MCF 10A (cell line): ENCODE measurements at regions not wholly inside any gene's neighbourhood (a gene's known extent, or its start where the extent isn't known, plus 50 kb on each side); places are given as distances from the start of the nearest gene placed in this dataset.

Experiments
- BruUV-seq: library from RNA; stranded (reverse); fragments of 400-500 nt; replicated peaks from 2 replicates; lab custom pipeline; 2021; lab: Mats Ljungman, UMichigan
- CTCF ChIA-PET: fragments of 300-600 bp; sonication (Branson Sonifier 250); formaldehyde crosslinking; extraction: SDS; loops from one replicate; lab custom pipeline; 2021; ENCODE audit warnings: antibody characterized with exemption, inconsistent platforms; lab: Yijun Ruan, JAX
- POLR2A ChIA-PET: fragments of 300-600, 350-650 bp; sonication (Branson Sonifier 250); formaldehyde crosslinking; extraction: SDS; loops from one replicate; lab custom pipeline; 2020; ENCODE audit warnings: antibody characterized with exemption, inconsistent platforms; lab: Yijun Ruan, JAX
- DNase-seq: peaks from one replicate; pipeline ENCODE4 v3.0.0-alpha.2; 2018; ENCODE audit not compliant: unreplicated experiment
- H3K27ac Mint-ChIP-seq: one replicate; pipeline ENCODE4 v1.8.0; 2022; ENCODE audit warnings: mild to moderate bottlenecking, low read depth, mixed read lengths; ENCODE audit not compliant: unreplicated experiment
- H3K27me3 Mint-ChIP-seq: one replicate; pipeline ENCODE4 v1.8.0; 2022; ENCODE audit warnings: mixed read lengths; ENCODE audit not compliant: insufficient read depth, unreplicated experiment
- H3K36me3 Mint-ChIP-seq: one replicate; pipeline ENCODE4 v1.8.0; 2022; ENCODE audit warnings: mild to moderate bottlenecking, moderate library complexity, mixed read lengths; ENCODE audit not compliant: insufficient read depth, unreplicated experiment
- H3K4me1 Mint-ChIP-seq: one replicate; pipeline ENCODE4 v1.8.0; 2022; ENCODE audit warnings: mixed read lengths; ENCODE audit not compliant: insufficient read depth, unreplicated experiment
- H3K4me3 Mint-ChIP-seq: one replicate; pipeline ENCODE4 v1.8.0; 2022; ENCODE audit warnings: mild to moderate bottlenecking, moderate library complexity, mixed read lengths; ENCODE audit not compliant: unreplicated experiment
- H3K9me3 Mint-ChIP-seq: one replicate; pipeline ENCODE4 v1.8.0; 2022; ENCODE audit warnings: mixed read lengths; ENCODE audit not compliant: unreplicated experiment
- intact Hi-C: fragments of 100-400 bp; cut with micrococcal nuclease; formaldehyde crosslinking; loops from 2 replicates; pipeline ENCODE4 v1.14.1; 2022
- TF ChIP-seq, protein P1 (sequence below): fragments of 200-600 bp; IDR thresholded peaks from one replicate; pipeline ENCODE4 v1.8.0; 2022; ENCODE audit warnings: antibody characterized with exemption, mild to moderate bottlenecking; ENCODE audit not compliant: unreplicated experiment

DNA sequence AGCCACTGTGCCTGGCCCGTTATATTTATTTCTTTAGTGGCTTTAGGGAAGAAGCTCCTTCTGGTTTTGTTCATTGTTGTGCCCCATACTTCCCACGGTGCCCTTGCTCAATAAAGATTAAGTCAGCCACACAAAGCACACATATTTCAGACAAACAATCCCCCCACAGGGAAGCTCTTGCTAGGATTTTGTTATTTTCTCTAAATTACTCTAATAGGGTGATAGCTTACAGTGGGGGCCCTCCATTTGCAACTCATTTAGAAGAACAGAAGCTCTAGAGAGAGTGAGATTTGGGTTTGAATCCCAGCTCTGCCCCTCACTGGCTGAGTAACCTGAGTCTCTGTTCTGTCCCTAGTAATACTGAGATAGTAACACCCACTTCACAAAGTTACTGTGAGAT is 499.9 kb downstream of the GRIN2A start:
- no peak overlapping the region for H3K27ac Mint-ChIP-seq
- peaks cover 30% of the 10 kb centered on the region for H3K9me3 Mint-ChIP-seq
- H3K36me3 Mint-ChIP-seq = no peaks in the 10 kb centered on the region
- TF ChIP-seq, protein P1, sequence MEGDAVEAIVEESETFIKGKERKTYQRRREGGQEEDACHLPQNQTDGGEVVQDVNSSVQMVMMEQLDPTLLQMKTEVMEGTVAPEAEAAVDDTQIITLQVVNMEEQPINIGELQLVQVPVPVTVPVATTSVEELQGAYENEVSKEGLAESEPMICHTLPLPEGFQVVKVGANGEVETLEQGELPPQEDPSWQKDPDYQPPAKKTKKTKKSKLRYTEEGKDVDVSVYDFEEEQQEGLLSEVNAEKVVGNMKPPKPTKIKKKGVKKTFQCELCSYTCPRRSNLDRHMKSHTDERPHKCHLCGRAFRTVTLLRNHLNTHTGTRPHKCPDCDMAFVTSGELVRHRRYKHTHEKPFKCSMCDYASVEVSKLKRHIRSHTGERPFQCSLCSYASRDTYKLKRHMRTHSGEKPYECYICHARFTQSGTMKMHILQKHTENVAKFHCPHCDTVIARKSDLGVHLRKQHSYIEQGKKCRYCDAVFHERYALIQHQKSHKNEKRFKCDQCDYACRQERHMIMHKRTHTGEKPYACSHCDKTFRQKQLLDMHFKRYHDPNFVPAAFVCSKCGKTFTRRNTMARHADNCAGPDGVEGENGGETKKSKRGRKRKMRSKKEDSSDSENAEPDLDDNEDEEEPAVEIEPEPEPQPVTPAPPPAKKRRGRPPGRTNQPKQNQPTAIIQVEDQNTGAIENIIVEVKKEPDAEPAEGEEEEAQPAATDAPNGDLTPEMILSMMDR = no peak
- intact Hi-C loops = no loop called here
- ChIA-PET POLR2A (no interaction called here), CTCF (no interaction called here)
- H3K27me3 Mint-ChIP-seq = no peaks in the 10 kb centered on the region
- H3K4me3 Mint-ChIP-seq = no peak overlapping the region
- no peak for DNase-seq
- H3K4me1 Mint-ChIP-seq = no peaks in the 10 kb centered on the region
- BruUV-seq = no TSS peak

GRCh38 chr16:9683677-9684076 is 498.6 kb downstream of the GRIN2A start:
- H3K4me3 Mint-ChIP-seq = no peak overlapping the region
- no peaks in the 10 kb centered on the region for H3K36me3 Mint-ChIP-seq
- TF ChIP-seq, protein P1 = no peak
- no peaks in the 10 kb centered on the region for H3K4me1 Mint-ChIP-seq
- H3K27ac Mint-ChIP-seq = no peak overlapping the region
- peaks cover 41% of the 10 kb centered on the region for H3K9me3 Mint-ChIP-seq
- DNase-seq = no peak
- intact Hi-C loops = no loop called here
- BruUV-seq = no TSS peak
- ChIA-PET POLR2A (no interaction called here), CTCF (no interaction called here)
- no peaks in the 10 kb centered on the region for H3K27me3 Mint-ChIP-seq

DNA sequence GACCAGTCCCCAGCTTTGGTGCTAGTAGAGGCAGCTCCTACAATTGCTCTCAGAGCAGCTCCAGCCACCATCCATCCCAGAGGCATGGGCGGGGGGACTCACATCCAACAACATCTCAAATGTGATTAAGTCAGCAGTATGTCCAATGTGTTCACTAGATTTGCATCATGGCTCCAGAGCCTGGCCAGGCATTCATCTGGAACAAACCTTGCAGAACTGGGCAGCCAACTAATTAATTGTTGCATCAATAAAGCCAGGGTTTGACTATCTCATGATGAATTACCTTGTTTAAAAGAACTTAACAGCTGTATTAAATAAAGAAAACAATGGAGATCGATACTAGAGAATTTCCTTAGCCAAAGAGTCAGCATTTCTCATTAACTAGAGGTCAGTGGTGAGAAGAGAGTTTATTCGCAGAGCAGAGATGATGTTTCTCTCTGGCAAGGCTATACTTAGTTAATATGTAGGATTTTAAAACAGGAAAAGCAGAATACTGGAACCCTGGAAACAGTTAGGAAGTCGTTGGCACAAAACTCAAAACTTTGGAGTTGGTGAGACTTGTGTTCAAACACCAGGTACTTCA is 494.4 kb downstream of the GRIN2A start:
- DNase-seq = no peak
- TF ChIP-seq, protein P1 = no peak
- H3K4me3 Mint-ChIP-seq = no peak overlapping the region
- H3K36me3 Mint-ChIP-seq = peaks cover 6% of the 10 kb centered on the region
- ChIA-PET CTCF (no interaction called here), POLR2A (no interaction called here)
- no peaks in the 10 kb centered on the region for H3K27me3 Mint-ChIP-seq
- no TSS peak for BruUV-seq
- no peaks in the 10 kb centered on the region for H3K4me1 Mint-ChIP-seq
- intact Hi-C loops = no loop called here
- no peak overlapping the region for H3K27ac Mint-ChIP-seq
- H3K9me3 Mint-ChIP-seq = peaks cover 54% of the 10 kb centered on the region

DNA sequence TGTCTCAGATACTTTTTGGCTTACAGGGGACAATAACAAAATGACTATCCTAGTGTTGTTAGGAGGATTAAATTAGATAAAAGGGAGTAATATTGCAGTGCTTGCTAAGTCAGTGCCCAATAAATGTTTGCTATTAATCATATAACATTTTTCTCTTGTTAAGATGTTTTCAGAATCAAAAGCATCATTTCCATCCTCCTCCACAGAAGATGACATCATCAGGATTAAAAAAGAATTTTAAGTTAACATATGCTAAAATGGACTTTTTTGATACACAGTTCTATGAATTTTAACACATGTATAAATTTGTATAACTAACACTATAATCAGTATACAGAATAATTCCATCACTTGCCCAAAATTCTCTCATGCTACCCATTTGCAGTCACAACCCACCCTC is 492.6 kb downstream of the GRIN2A start:
- peaks cover 59% of the 10 kb centered on the region for H3K9me3 Mint-ChIP-seq
- DNase-seq = no peak
- no TSS peak for BruUV-seq
- intact Hi-C loops = no loop called here
- TF ChIP-seq, protein P1 = no peak
- no peaks in the 10 kb centered on the region for H3K27me3 Mint-ChIP-seq
- H3K4me1 Mint-ChIP-seq = no peaks in the 10 kb centered on the region
- POLR2A ChIA-PET = no interaction called here
- CTCF ChIA-PET = no interaction called here
- no peak overlapping the region for H3K4me3 Mint-ChIP-seq
- no peak overlapping the region for H3K27ac Mint-ChIP-seq
- H3K36me3 Mint-ChIP-seq = peaks cover 6% of the 10 kb centered on the region
